ENCODE measurements at regions not wholly inside any gene's neighbourhood (a gene's known extent, or its start where the extent isn't known, plus 50 kb on each side); places are given as distances from the start of the nearest gene placed in this dataset.

- TF ChIP-seq CTCF (conservative IDR thresholded peaks at IDR 0.05; ENCODE audit: low read length), result no peak
- no peak for TF ChIP-seq EZH2phosphoT487 (IDR thresholded peaks at IDR 0.05; ENCODE audit: borderline replicate concordance)
Observed at GRCh38 chr22:49262167-49262566, 565.5 kb downstream of the BRD1 start.
